Eye (tissue), 1 donor: ENCODE measurements at regions not wholly inside any gene's neighbourhood (a gene's known extent, or its start where the extent isn't known, plus 50 kb on each side); places are given as distances from the start of the nearest gene placed in this dataset.

Experiments used
- DNase-seq: peaks from one replicate; pipeline ENCODE4 v3.0.0-alpha.2; 2015

- DNase-seq: no peak
Observed at GRCh38 chr4:187004628-187005027, 281.0 kb upstream of the FAT1 start.

GRCh38 chr4:187006189-187006618 lies 282.5 kb upstream of the FAT1 start:
- no peak for DNase-seq

GRCh38 chr4:187010052-187010451 lies 286.4 kb upstream of the FAT1 start:
- no peak for DNase-seq

- DNase-seq: no peak
Observed at GRCh38 chr4:187016101-187016500, 292.4 kb upstream of the FAT1 start.

- no peak for DNase-seq
Observed at GRCh38 chr4:187017147-187017546, 293.5 kb upstream of the FAT1 start.

- DNase-seq: peak; percentile 48
Observed at GRCh38 chr4:187019896-187020295, 296.2 kb upstream of the FAT1 start.

- DNase-seq: no peak
Observed at GRCh38 chr4:187020676-187021075, 297.0 kb upstream of the FAT1 start.

GRCh38 chr4:187021436-187022205 lies 298.0 kb upstream of the FAT1 start:
- no peak for DNase-seq

- DNase-seq: peak; percentile 52
Observed at GRCh38 chr4:187027272-187027671, 303.6 kb upstream of the FAT1 start.

GRCh38 chr4:187042251-187042650 lies 318.6 kb upstream of the FAT1 start:
- DNase-seq: no peak

- DNase-seq: no peak
Observed at GRCh38 chr4:187046471-187046870, 322.8 kb upstream of the FAT1 start.

GRCh38 chr4:187059021-187059420 lies 335.4 kb upstream of the FAT1 start:
- DNase-seq: no peak

GRCh38 chr4:187059895-187060294 lies 336.2 kb upstream of the FAT1 start:
- DNase-seq: no peak

- no peak for DNase-seq
Observed at GRCh38 chr4:187060551-187060950, 336.9 kb upstream of the FAT1 start.

GRCh38 chr4:187063251-187063650 lies 339.6 kb upstream of the FAT1 start:
- DNase-seq: no peak

- no peak for DNase-seq
Observed at GRCh38 chr4:187064033-187064432, 340.4 kb upstream of the FAT1 start.

- peak; percentile 55 for DNase-seq
Observed at GRCh38 chr4:187065396-187065795, 341.7 kb upstream of the FAT1 start.

- DNase-seq: no peak
Observed at GRCh38 chr4:187065806-187066205, 342.1 kb upstream of the FAT1 start.

- DNase-seq: no peak
Observed at GRCh38 chr4:187069398-187069797, 345.7 kb upstream of the FAT1 start.

- DNase-seq: no peak
Observed at GRCh38 chr4:187070158-187070557, 346.5 kb upstream of the FAT1 start.

- no peak for DNase-seq
Observed at GRCh38 chr4:187070740-187071139, 347.1 kb upstream of the FAT1 start.

- DNase-seq: peak; percentile 71
Observed at GRCh38 chr4:187071946-187072600, 348.4 kb upstream of the FAT1 start.

GRCh38 chr4:187073820-187074219 lies 350.2 kb upstream of the FAT1 start:
- DNase-seq: no peak

- no peak for DNase-seq
Observed at GRCh38 chr4:187075514-187075913, 351.9 kb upstream of the FAT1 start.
